Astrocyte (in vitro differentiated cells and primary cell): ENCODE measurements at regions not wholly inside any gene's neighbourhood (a gene's known extent, or its start where the extent isn't known, plus 50 kb on each side); places are given as distances from the start of the nearest gene placed in this dataset.

Source experiments
- DNase-seq: peaks from one replicate; pipeline ENCODE4 v3.0.0-alpha.2; 2010; ENCODE audit warnings: low read depth
- FAIRE-seq: peaks from 2 replicates; lab custom pipeline; 2011; peaks lifted over from hg19 to GRCh38; lab: Jason Lieb, UNC
- H2AFZ ChIP-seq: 2 replicates; pipeline ENCODE4 v1.6.0; 2012; ENCODE audit warnings: low read depth, low read length, inconsistent platforms
- H3K27ac ChIP-seq: 2 replicates; pipeline ENCODE4 v1.5.1; 2011; ENCODE audit warnings: low read depth, low read length, inconsistent platforms
- H3K27me3 ChIP-seq: 2 replicates; pipeline ENCODE4 v1.6.0; 2011; ENCODE audit warnings: low read length, inconsistent platforms; ENCODE audit not compliant: insufficient read depth
- H3K36me3 ChIP-seq: 2 replicates; pipeline ENCODE4 v1.5.1; 2011; ENCODE audit warnings: low read length, inconsistent platforms; ENCODE audit not compliant: insufficient read depth
- H3K4me1 ChIP-seq: 2 replicates; pipeline ENCODE4 v1.5.1; 2011; ENCODE audit warnings: low read length, inconsistent platforms; ENCODE audit not compliant: insufficient read depth
- H3K4me2 ChIP-seq: 2 replicates; pipeline ENCODE4 v1.6.0; 2012; ENCODE audit warnings: low read length, inconsistent platforms
- H3K4me3 ChIP-seq: 2 replicates; pipeline ENCODE4 v1.5.1; 2011; ENCODE audit warnings: low read depth, mild to moderate bottlenecking, low read length, inconsistent platforms; ENCODE audit not compliant: insufficient read depth
- H3K79me2 ChIP-seq: 2 replicates; pipeline ENCODE4 v1.6.0; 2012; ENCODE audit warnings: mild to moderate bottlenecking, low read length, inconsistent platforms; ENCODE audit not compliant: insufficient read depth
- H3K9ac ChIP-seq: 2 replicates; pipeline ENCODE4 v1.6.0; 2012; ENCODE audit warnings: mild to moderate bottlenecking, low read length, inconsistent platforms
- H3K9me3 ChIP-seq: 2 replicates; pipeline ENCODE4 v1.5.1; 2012; ENCODE audit warnings: low read depth, mild to moderate bottlenecking, low read length, inconsistent platforms; ENCODE audit not compliant: insufficient read depth
- H4K20me1 ChIP-seq: 2 replicates; pipeline ENCODE4 v1.6.0; 2012; ENCODE audit warnings: low read length, inconsistent platforms; ENCODE audit not compliant: insufficient read depth
- H3K27ac Mint-ChIP-seq: one replicate; pipeline ENCODE4 v1.8.0; 2021; ENCODE audit warnings: mild to moderate bottlenecking, mixed read lengths; ENCODE audit not compliant: unreplicated experiment
- H3K27me3 Mint-ChIP-seq: one replicate; pipeline ENCODE4 v1.8.0; 2021; ENCODE audit warnings: low read depth, mixed read lengths; ENCODE audit not compliant: unreplicated experiment
- H3K36me3 Mint-ChIP-seq: one replicate; pipeline ENCODE4 v1.8.0; 2021; ENCODE audit warnings: low read depth, mixed read lengths; ENCODE audit not compliant: unreplicated experiment
- H3K4me1 Mint-ChIP-seq: one replicate; pipeline ENCODE4 v1.8.0; 2021; ENCODE audit warnings: low read depth, mixed read lengths; ENCODE audit not compliant: unreplicated experiment
- H3K4me3 Mint-ChIP-seq: one replicate; pipeline ENCODE4 v1.8.0; 2021; ENCODE audit warnings: mild to moderate bottlenecking, moderate library complexity, mixed read lengths; ENCODE audit not compliant: unreplicated experiment
- H3K9me3 Mint-ChIP-seq: one replicate; pipeline ENCODE4 v1.8.0; 2021; ENCODE audit warnings: mild to moderate bottlenecking, mixed read lengths; ENCODE audit not compliant: unreplicated experiment
- EZH2 ChIP-seq: IDR thresholded peaks from 2 replicates; pipeline ENCODE4 v1.6.1; 2012; ENCODE audit warnings: mild to moderate bottlenecking, low read length, inconsistent platforms; ENCODE audit not compliant: insufficient read depth
- TF ChIP-seq, protein P1 (sequence below): IDR thresholded peaks from 2 replicates; pipeline ENCODE4 v1.5.1; 2011; ENCODE audit warnings: low read depth, mild to moderate bottlenecking, inconsistent platforms, low read length, moderate library complexity; ENCODE audit not compliant: insufficient read depth

DNA sequence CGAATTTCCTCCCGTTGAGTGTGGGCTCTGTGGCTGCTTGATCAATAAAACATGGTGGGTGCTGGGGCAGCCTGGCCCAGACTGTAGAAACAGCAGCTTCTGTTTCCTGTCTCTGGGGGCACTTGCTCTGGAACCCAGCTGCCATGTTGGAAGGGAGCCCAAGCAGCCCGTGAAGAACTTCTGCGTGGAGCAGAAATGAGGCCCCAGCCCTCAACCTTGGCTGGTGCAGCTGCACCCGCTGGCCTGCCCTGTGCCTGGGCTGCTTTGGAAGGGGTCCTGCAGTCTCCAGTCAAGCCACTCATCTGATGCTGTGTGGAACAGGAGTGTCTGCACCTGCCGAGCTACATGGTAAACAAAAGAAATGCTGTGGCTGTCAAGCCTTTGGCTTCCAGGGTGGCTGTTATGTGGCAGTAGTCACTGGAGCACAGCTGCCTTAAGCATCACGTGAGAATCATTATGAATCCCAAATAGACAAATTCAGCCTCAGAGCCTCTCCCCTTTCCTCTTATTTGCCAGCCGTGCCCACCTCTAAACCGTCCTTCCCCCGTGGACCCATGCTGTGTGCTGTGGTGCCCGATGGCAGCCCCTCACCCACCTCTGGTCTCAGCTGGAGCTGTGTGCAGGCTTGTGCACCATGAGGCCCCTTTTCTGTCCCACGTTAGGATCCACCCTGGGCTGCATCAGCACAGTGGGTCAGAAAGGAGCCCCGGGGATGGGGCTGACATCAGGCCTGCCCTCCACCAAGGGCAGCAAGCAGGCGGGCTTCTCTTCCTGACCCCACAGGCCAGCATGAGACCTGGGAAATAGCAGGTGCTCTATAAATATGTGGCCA, 134.0 kb upstream of the HDAC4 start:
- no peak for FAIRE-seq
- no peak overlapping the region for H3K27ac Mint-ChIP-seq

DNA sequence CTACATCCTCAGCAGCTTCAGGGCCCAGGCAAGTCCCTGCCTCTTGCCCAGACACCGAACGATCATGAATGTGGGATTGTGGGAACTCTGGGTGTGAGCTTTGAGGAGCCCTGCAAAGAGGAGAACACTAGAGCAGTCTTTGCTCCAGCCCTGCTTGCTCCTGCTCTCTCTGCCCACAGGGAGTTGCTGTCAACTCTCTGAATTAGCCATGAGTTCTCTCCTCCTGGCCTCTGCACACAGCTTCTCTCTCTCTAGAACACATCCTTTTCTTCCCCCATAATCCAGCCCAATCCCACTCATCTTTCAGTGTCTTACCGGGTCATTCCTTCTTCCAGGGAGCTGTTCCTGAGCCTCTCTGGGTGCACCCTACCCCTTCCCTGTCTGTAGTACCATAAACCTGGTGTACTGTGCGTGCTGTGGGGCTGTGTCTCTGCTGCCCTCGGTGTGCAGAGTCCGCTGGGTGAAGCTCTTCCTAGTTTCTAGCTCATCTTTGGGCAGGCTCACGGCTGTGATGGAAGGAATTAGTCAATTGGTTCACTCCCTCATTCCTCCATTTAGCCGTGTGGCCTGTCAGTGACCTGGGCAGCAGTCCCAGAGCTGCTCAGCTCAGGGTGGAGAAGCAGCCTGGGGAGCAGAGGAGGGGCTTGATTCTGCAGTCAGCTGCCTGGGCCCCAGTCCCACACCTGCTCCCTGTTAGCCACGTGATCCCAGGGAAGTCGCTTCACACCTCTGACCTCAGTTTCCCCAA, 132.9 kb upstream of the HDAC4 start:
- no peaks in the 10 kb centered on the region for H3K4me1 ChIP-seq
- H3K36me3 ChIP-seq: no peaks in the 10 kb centered on the region
- H4K20me1 ChIP-seq: no peaks in the 10 kb centered on the region
- FAIRE-seq (no peak), DNase-seq (no peak)
- TF ChIP-seq, protein P1, sequence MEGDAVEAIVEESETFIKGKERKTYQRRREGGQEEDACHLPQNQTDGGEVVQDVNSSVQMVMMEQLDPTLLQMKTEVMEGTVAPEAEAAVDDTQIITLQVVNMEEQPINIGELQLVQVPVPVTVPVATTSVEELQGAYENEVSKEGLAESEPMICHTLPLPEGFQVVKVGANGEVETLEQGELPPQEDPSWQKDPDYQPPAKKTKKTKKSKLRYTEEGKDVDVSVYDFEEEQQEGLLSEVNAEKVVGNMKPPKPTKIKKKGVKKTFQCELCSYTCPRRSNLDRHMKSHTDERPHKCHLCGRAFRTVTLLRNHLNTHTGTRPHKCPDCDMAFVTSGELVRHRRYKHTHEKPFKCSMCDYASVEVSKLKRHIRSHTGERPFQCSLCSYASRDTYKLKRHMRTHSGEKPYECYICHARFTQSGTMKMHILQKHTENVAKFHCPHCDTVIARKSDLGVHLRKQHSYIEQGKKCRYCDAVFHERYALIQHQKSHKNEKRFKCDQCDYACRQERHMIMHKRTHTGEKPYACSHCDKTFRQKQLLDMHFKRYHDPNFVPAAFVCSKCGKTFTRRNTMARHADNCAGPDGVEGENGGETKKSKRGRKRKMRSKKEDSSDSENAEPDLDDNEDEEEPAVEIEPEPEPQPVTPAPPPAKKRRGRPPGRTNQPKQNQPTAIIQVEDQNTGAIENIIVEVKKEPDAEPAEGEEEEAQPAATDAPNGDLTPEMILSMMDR: no peak
- Mint-ChIP-seq H3K36me3 (no peaks in the 10 kb centered on the region), H3K4me3 (no peak overlapping the region), H3K27me3 (peaks cover 59% of the 10 kb centered on the region), H3K9me3 (peaks cover 8% of the 10 kb centered on the region), H3K27ac (no peak overlapping the region), H3K4me1 (no peaks in the 10 kb centered on the region)
- H3K27ac ChIP-seq: no peak overlapping the region
- no peaks in the 10 kb centered on the region for H3K79me2 ChIP-seq
- no peak overlapping the region for H2AFZ ChIP-seq
- H3K9me3 ChIP-seq: no peaks in the 10 kb centered on the region
- no peaks in the 10 kb centered on the region for H3K27me3 ChIP-seq
- no peak overlapping the region for H3K4me3 ChIP-seq
- H3K4me2 ChIP-seq: no peak overlapping the region
- H3K9ac ChIP-seq: no peak overlapping the region

More for the DNA sequence above, 134.0 kb upstream of the HDAC4 start:
- H3K4me2 ChIP-seq: no peak overlapping the region
- no peak overlapping the region for H3K9ac ChIP-seq
- H3K4me3 Mint-ChIP-seq: no peak overlapping the region
- no peak overlapping the region for H3K27ac ChIP-seq
- DNase-seq: no peak
- H3K4me1 Mint-ChIP-seq: no peaks in the 10 kb centered on the region
- peaks cover 10% of the 10 kb centered on the region for H3K9me3 Mint-ChIP-seq
- TF ChIP-seq EZH2: no peak
- TF ChIP-seq, protein P1: no peak
- peaks cover 62% of the 10 kb centered on the region for H3K27me3 Mint-ChIP-seq
- no peaks in the 10 kb centered on the region for H3K9me3 ChIP-seq
- H3K79me2 ChIP-seq: no peaks in the 10 kb centered on the region
- H3K4me1 ChIP-seq: no peaks in the 10 kb centered on the region
- no peak overlapping the region for H2AFZ ChIP-seq
- no peaks in the 10 kb centered on the region for H3K36me3 ChIP-seq
- H3K4me3 ChIP-seq: no peak overlapping the region
- no peaks in the 10 kb centered on the region for H3K36me3 Mint-ChIP-seq
- no peaks in the 10 kb centered on the region for H3K27me3 ChIP-seq
- H4K20me1 ChIP-seq: no peaks in the 10 kb centered on the region
